ENCODE measurements at regions not wholly inside any gene's neighbourhood (a gene's known extent, or its start where the extent isn't known, plus 50 kb on each side); places are given as distances from the start of the nearest gene placed in this dataset.

DNA sequence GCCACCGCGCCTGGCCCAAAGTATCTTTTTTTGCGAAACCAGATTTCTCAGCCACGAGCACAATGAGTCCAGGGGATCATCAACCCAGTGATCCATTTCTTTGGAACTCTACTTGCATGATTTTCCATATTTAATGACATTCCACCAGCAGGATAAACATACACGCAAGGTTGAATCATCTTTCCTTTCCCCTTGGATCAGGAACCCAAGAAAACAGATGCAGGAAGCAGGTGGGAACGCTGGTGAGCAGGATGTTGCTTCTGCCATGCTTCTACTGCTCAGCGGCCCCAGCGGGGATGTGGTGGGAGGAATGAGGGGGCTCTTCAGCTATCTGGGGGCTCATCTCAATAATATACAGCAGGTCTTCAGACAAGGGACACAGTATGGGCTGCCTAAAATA lies 118.2 kb downstream of the SEC61B start:
- no peak for TF ChIP-seq POLR2A (IDR thresholded peaks at IDR 0.05; ENCODE audit: low read length)
- no peak for TF ChIP-seq RFX5 (IDR thresholded peaks at IDR 0.05)
- TF ChIP-seq, protein P1, sequence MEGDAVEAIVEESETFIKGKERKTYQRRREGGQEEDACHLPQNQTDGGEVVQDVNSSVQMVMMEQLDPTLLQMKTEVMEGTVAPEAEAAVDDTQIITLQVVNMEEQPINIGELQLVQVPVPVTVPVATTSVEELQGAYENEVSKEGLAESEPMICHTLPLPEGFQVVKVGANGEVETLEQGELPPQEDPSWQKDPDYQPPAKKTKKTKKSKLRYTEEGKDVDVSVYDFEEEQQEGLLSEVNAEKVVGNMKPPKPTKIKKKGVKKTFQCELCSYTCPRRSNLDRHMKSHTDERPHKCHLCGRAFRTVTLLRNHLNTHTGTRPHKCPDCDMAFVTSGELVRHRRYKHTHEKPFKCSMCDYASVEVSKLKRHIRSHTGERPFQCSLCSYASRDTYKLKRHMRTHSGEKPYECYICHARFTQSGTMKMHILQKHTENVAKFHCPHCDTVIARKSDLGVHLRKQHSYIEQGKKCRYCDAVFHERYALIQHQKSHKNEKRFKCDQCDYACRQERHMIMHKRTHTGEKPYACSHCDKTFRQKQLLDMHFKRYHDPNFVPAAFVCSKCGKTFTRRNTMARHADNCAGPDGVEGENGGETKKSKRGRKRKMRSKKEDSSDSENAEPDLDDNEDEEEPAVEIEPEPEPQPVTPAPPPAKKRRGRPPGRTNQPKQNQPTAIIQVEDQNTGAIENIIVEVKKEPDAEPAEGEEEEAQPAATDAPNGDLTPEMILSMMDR (IDR thresholded peaks at IDR 0.05), result no peak
- TF ChIP-seq EHMT2 (IDR thresholded peaks at IDR 0.05; ENCODE audit: low read depth), result no peak
